H9 (cell line): ENCODE measurements at regions not wholly inside any gene's neighbourhood (a gene's known extent, or its start where the extent isn't known, plus 50 kb on each side); places are given as distances from the start of the nearest gene placed in this dataset.
A peak's percentile ranks its signal among the peaks of the same experiment; 100 is the strongest.

Source experiments
- DNase-seq: peaks from one replicate; pipeline ENCODE4 v3.0.0-alpha.2; 2017
- H2AFZ ChIP-seq: one replicate; pipeline ENCODE4 v1.6.1; 2013; ENCODE audit warnings: mild to moderate bottlenecking, low read length, control low read depth, moderate library complexity
- H2AK5ac ChIP-seq: 2 replicates; pipeline ENCODE4 v1.6.1; 2013; ENCODE audit warnings: low read length, control low read depth, mixed read lengths; ENCODE audit not compliant: insufficient read length
- H2BK120ac ChIP-seq: one replicate; pipeline ENCODE4 v1.6.1; 2013; ENCODE audit warnings: low read depth, mild to moderate bottlenecking, low read length, control low read depth, inconsistent platforms; ENCODE audit not compliant: poor library complexity, severe bottlenecking
- H2BK12ac ChIP-seq: 2 replicates; pipeline ENCODE4 v1.6.1; 2013; ENCODE audit warnings: low read length, control low read depth, mixed read lengths, low read depth; ENCODE audit not compliant: insufficient read length
- H2BK15ac ChIP-seq: 2 replicates; pipeline ENCODE4 v1.6.1; 2013; ENCODE audit warnings: low read depth, low read length, control low read depth
- H2BK20ac ChIP-seq: one replicate; pipeline ENCODE4 v1.6.1; 2013; ENCODE audit warnings: low read depth, mild to moderate bottlenecking, low read length, control low read depth, inconsistent platforms; ENCODE audit not compliant: poor library complexity, severe bottlenecking
- H2BK5ac ChIP-seq: 2 replicates; pipeline ENCODE4 v1.6.1; 2013; ENCODE audit warnings: low read length, control low read depth, mixed read lengths; ENCODE audit not compliant: insufficient read length
- H3K14ac ChIP-seq: 2 replicates; pipeline ENCODE4 v1.6.1; 2013; ENCODE audit warnings: low read length, control low read depth; ENCODE audit not compliant: insufficient read depth
- H3K18ac ChIP-seq: 2 replicates; pipeline ENCODE4 v1.6.1; 2013; ENCODE audit warnings: low read depth, mild to moderate bottlenecking, mixed read lengths, low read length, control low read depth; ENCODE audit not compliant: insufficient read length
- H3K23ac ChIP-seq: 2 replicates; pipeline ENCODE4 v1.6.1; 2013; ENCODE audit warnings: low read length, control low read depth, mixed read lengths, low read depth; ENCODE audit not compliant: insufficient read length
- H3K23me2 ChIP-seq: 2 replicates; pipeline ENCODE4 v1.6.1; 2013; ENCODE audit warnings: low read depth, mild to moderate bottlenecking, mixed read lengths, low read length, control low read depth; ENCODE audit not compliant: insufficient read length, poor library complexity, severe bottlenecking
- H3K27ac ChIP-seq: 2 replicates; pipeline ENCODE4 v1.5.1; 2013; ENCODE audit warnings: low read length, control low read depth, mixed read lengths, low read depth; ENCODE audit not compliant: insufficient read length
- H3K27me3 ChIP-seq: 2 replicates; pipeline ENCODE4 v1.6.1; 2013; ENCODE audit warnings: low read length, control low read depth, inconsistent platforms; ENCODE audit not compliant: insufficient read depth
- H3K4ac ChIP-seq: 2 replicates; pipeline ENCODE4 v1.6.1; 2013; ENCODE audit warnings: low read depth, mild to moderate bottlenecking, control low read depth, inconsistent platforms, low read length, moderate library complexity
- H3K4me1 ChIP-seq: 2 replicates; pipeline ENCODE4 v1.6.1; 2013; ENCODE audit warnings: low read length, control low read depth, inconsistent platforms; ENCODE audit not compliant: insufficient read depth
- H3K4me2 ChIP-seq: 2 replicates; pipeline ENCODE4 v1.6.1; 2013; ENCODE audit warnings: low read length, control low read depth, mixed read lengths; ENCODE audit not compliant: insufficient read length, insufficient read depth
- H3K56ac ChIP-seq: 2 replicates; pipeline ENCODE4 v1.6.1; 2013; ENCODE audit warnings: low read depth, mild to moderate bottlenecking, mixed read lengths, low read length, control low read depth; ENCODE audit not compliant: insufficient read length
- H3K79me1 ChIP-seq: 2 replicates; pipeline ENCODE4 v1.6.1; 2013; ENCODE audit warnings: low read depth, mild to moderate bottlenecking, moderate library complexity, low read length, control low read depth, inconsistent platforms; ENCODE audit not compliant: insufficient read depth, poor library complexity, severe bottlenecking
- H3K79me2 ChIP-seq: 2 replicates; pipeline ENCODE4 v1.6.1; 2013; ENCODE audit warnings: low read length, control low read depth, inconsistent platforms; ENCODE audit not compliant: insufficient read depth
- H3K9ac ChIP-seq: 2 replicates; pipeline ENCODE4 v1.6.1; 2013; ENCODE audit warnings: low read length, control low read depth, mixed read lengths; ENCODE audit not compliant: insufficient read length; ENCODE audit errors: extremely low read depth
- H3K9me3 ChIP-seq: one replicate; pipeline ENCODE4 v1.6.1; 2013; ENCODE audit warnings: low read depth, low read length, inconsistent platforms; ENCODE audit not compliant: control insufficient read depth
- H3T11ph ChIP-seq: one replicate; pipeline ENCODE4 v1.6.1; 2013; ENCODE audit warnings: mild to moderate bottlenecking, low read length, control low read depth, inconsistent platforms
- H4K20me1 ChIP-seq: one replicate; pipeline ENCODE4 v1.6.1; 2013; ENCODE audit not compliant: control insufficient read depth, insufficient read length, insufficient read depth
- H4K5ac ChIP-seq: 2 replicates; pipeline ENCODE4 v1.6.1; 2013; ENCODE audit warnings: low read depth, mild to moderate bottlenecking, mixed read lengths, low read length, control low read depth; ENCODE audit not compliant: insufficient read length
- H4K8ac ChIP-seq: replicated peaks from 2 replicates; pipeline ENCODE4 v1.6.1; 2013; ENCODE audit warnings: low read length, control low read depth, mixed read lengths, low read depth; ENCODE audit not compliant: insufficient read length
- H4K91ac ChIP-seq: 2 replicates; pipeline ENCODE4 v1.6.1; 2013; ENCODE audit warnings: low read depth, mild to moderate bottlenecking, moderate library complexity, mixed read lengths, low read length, control low read depth; ENCODE audit not compliant: insufficient read length
- H3K27ac Mint-ChIP-seq, 3 experiments: 2 replicates in 2 of 3; 3 replicates in 1 of 3; pipeline ENCODE4 v1.8.0; 2020 to 2021; ENCODE audit warnings: mixed read lengths in 3 of 3, mild to moderate bottlenecking in 1 of 3, moderate library complexity in 1 of 3
- H3K27me3 Mint-ChIP-seq: 2 replicates; pipeline ENCODE4 v1.8.0; 2021; ENCODE audit warnings: low read depth, mild to moderate bottlenecking, moderate library complexity, mixed read lengths
- H3K36me3 Mint-ChIP-seq, 3 experiments: 2 replicates in 2 of 3; 3 replicates in 1 of 3; pipeline ENCODE4 v1.8.0; 2020 to 2021; ENCODE audit warnings: low read depth in 3 of 3, mixed read lengths in 3 of 3; ENCODE audit not compliant: insufficient read depth in 1 of 3
- H3K4me1 Mint-ChIP-seq, 2 experiments: 2 replicates each; pipeline ENCODE4 v1.8.0; 2020; ENCODE audit warnings: mixed read lengths in 2 of 2
- H3K4me3 Mint-ChIP-seq, 2 experiments: 2 replicates in 1 of 2; 3 replicates in 1 of 2; pipeline ENCODE4 v1.8.0; 2020 to 2021; ENCODE audit warnings: mild to moderate bottlenecking in 2 of 2, mixed read lengths in 2 of 2, moderate library complexity in 1 of 2
- H3K9me3 Mint-ChIP-seq, 2 experiments: 2 replicates in 1 of 2; 3 replicates in 1 of 2; pipeline ENCODE4 v1.8.0; 2020; ENCODE audit warnings: mild to moderate bottlenecking in 2 of 2, mixed read lengths in 2 of 2, moderate library complexity in 1 of 2
- CTCF ChIP-seq: fragments of 200-600 bp; sonication (generic); conservative IDR thresholded peaks from 3 replicates; pipeline ENCODE4 v1.8.0; 2021; ENCODE audit warnings: antibody characterized with exemption, mild to moderate bottlenecking

GRCh38 chr3:24981924-24982323 is 446.1 kb upstream of the RARB start:
- Histone ChIP-seq H3K23me2 (no peaks in the 10 kb centered on the region), H2BK120ac (no peak overlapping the region), H3K9ac (no peak overlapping the region), H4K91ac (no peak overlapping the region), H3K27ac (no peak overlapping the region), H3K4ac (no peak overlapping the region), H2AFZ (no peak overlapping the region), H4K8ac (no peak overlapping the region), H2BK5ac (no peak overlapping the region), H4K20me1 (no peaks in the 10 kb centered on the region), H3K9me3 (no peaks in the 10 kb centered on the region), H3K14ac (no peak overlapping the region), H2BK12ac (no peak overlapping the region), H3K4me1 (no peaks in the 10 kb centered on the region), H2BK15ac (no peak overlapping the region), H3K4me2 (no peak overlapping the region), H3K27me3 (no peaks in the 10 kb centered on the region), H2BK20ac (no peak overlapping the region), H3T11ph (no peak overlapping the region), H3K18ac (no peak overlapping the region), H3K23ac (no peak overlapping the region), H3K79me1 (no peaks in the 10 kb centered on the region), H4K5ac (no peak overlapping the region), H2AK5ac (no peak overlapping the region), H3K56ac (no peak overlapping the region), H3K79me2 (no peaks in the 10 kb centered on the region)
- Mint-ChIP-seq H3K27me3 (no peaks in the 10 kb centered on the region), H3K4me1 (peaks cover 4% of the 10 kb centered on the region in 2 experiments; a peak in 1 of 4 replicates), H3K27ac (peak overlapping the region in 1 of 3 experiments; percentile 77; a peak in 1 of 7 replicates), H3K4me3 (no peak overlapping the region; a peak in 1 of 5 replicates), H3K36me3 (peaks cover 0 to 7% (median 1%) of the 10 kb centered on the region in 3 experiments; a peak in 3 of 7 replicates), H3K9me3 (peaks cover 0 to 9% of the 10 kb centered on the region in 2 experiments; a peak in 4 of 5 replicates)
- no peak for TF ChIP-seq CTCF
- DNase-seq = no peak
